AG04449 (cell line): ENCODE measurements at regions not wholly inside any gene's neighbourhood (a gene's known extent, or its start where the extent isn't known, plus 50 kb on each side); places are given as distances from the start of the nearest gene placed in this dataset.

Source experiments
- CTCF ChIA-PET: fragments of 350-600 bp; formaldehyde crosslinking; extraction: SDS; loops from one replicate; lab custom pipeline; 2021; ENCODE audit warnings: antibody characterized with exemption; lab: Yijun Ruan, JAX
- POLR2A ChIA-PET: fragments of 400-600, 350-600 bp; formaldehyde crosslinking; extraction: SDS; loops from one replicate; lab custom pipeline; 2020; ENCODE audit warnings: antibody characterized with exemption, inconsistent platforms; lab: Yijun Ruan, JAX
- DNase-seq: peaks from one replicate; pipeline ENCODE4 v3.0.0-alpha.2; 2010; ENCODE audit warnings: low read depth, low spot score
- H3K4me3 ChIP-seq: 2 replicates; pipeline ENCODE4 v1.5.1; 2011; ENCODE audit warnings: low read depth, mild to moderate bottlenecking, control low read depth, low read length
- TF ChIP-seq, protein P1 (sequence below): IDR thresholded peaks from one replicate; pipeline ENCODE4 v1.5.1; 2011; ENCODE audit warnings: mild to moderate bottlenecking, moderate library complexity, low read length, control low read depth, inconsistent platforms; ENCODE audit not compliant: insufficient read depth; ENCODE audit errors: missing control alignments

GRCh38 chr11:57871231-57871630, 109.6 kb downstream of the CTNND1 start:
- no peak overlapping the region for H3K4me3 ChIP-seq
- POLR2A ChIA-PET: no interaction called here
- CTCF ChIA-PET: no interaction called here
- TF ChIP-seq, protein P1, sequence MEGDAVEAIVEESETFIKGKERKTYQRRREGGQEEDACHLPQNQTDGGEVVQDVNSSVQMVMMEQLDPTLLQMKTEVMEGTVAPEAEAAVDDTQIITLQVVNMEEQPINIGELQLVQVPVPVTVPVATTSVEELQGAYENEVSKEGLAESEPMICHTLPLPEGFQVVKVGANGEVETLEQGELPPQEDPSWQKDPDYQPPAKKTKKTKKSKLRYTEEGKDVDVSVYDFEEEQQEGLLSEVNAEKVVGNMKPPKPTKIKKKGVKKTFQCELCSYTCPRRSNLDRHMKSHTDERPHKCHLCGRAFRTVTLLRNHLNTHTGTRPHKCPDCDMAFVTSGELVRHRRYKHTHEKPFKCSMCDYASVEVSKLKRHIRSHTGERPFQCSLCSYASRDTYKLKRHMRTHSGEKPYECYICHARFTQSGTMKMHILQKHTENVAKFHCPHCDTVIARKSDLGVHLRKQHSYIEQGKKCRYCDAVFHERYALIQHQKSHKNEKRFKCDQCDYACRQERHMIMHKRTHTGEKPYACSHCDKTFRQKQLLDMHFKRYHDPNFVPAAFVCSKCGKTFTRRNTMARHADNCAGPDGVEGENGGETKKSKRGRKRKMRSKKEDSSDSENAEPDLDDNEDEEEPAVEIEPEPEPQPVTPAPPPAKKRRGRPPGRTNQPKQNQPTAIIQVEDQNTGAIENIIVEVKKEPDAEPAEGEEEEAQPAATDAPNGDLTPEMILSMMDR: no peak
- DNase-seq: no peak

- no peak for DNase-seq
- ChIA-PET POLR2A (no interaction called here), CTCF (no interaction called here)
- TF ChIP-seq, protein P1: no peak
- H3K4me3 ChIP-seq: no peak overlapping the region
Measured at GRCh38 chr11:57873196-57873911, 111.8 kb downstream of the CTNND1 start.

- no peak for DNase-seq
- CTCF ChIA-PET: no interaction called here
- POLR2A ChIA-PET: no interaction called here
- TF ChIP-seq, protein P1: no peak
- no peak overlapping the region for H3K4me3 ChIP-seq
Measured at GRCh38 chr11:57874981-57875380, 113.4 kb downstream of the CTNND1 start.

- ChIA-PET CTCF (no interaction called here), POLR2A (no interaction called here)
- DNase-seq: no peak
- TF ChIP-seq, protein P1: no peak
- no peak overlapping the region for H3K4me3 ChIP-seq
Measured at GRCh38 chr11:57881647-57882046, 120.0 kb downstream of the CTNND1 start.

- TF ChIP-seq, protein P1: no peak
- ChIA-PET CTCF (no interaction called here), POLR2A (no interaction called here)
- DNase-seq: no peak
- H3K4me3 ChIP-seq: no peak overlapping the region
Measured at GRCh38 chr11:57883630-57884029, 122.0 kb downstream of the CTNND1 start.

DNA sequence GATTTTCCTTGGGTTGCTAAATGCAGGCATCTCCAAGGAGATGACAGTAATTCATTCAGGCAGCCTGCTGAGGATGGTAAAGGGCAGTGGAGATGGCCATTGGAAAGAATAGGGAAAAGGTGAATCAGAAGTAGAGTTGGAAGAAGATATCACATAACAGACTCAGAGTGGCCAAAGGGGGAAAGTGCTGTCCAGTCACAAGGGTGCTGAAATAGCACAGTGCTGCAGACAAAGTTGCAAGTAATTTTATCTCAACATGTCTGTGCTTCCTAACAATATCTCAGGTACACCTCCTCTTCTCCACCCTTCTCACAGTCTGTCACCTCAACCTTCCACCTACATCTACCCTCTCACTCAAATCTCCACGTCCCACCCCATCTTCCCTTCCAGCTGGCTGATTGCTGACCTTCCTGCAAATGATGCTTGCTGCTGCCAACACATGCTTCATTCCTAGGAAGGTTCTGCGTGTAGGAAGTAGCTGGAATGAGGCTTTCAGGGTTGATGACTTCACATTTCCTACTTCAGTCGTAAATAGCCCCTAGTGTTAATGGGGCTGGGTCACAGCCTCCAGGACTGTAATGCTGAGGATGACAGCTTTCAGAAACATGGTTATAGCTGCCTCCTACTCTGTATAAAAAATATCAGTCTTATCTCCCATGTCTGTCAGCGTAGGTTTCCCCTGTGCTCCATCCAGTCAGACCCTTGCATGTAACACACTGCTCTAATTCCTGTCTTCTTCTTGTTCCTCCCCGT, 123.9 kb downstream of the CTNND1 start:
- POLR2A ChIA-PET: no interaction called here
- H3K4me3 ChIP-seq: no peak overlapping the region
- TF ChIP-seq, protein P1: no peak
- no peak for DNase-seq
- CTCF ChIA-PET: no interaction called here
